BE2C (cell line): ENCODE measurements at regions not wholly inside any gene's neighbourhood (a gene's known extent, or its start where the extent isn't known, plus 50 kb on each side); places are given as distances from the start of the nearest gene placed in this dataset.

ENCODE experiments used
- DNase-seq: peaks from one replicate; pipeline ENCODE4 v3.0.0-alpha.2; 2020
- H3K27me3 ChIP-seq: fragments of 250-450 bp; sonication (Bioruptor Pico); 2 replicates; pipeline ENCODE4 v1.5.1; 2020; ENCODE audit warnings: mild to moderate bottlenecking
- H3K36me3 ChIP-seq: fragments of 250-450 bp; sonication (Bioruptor Pico); 2 replicates; pipeline ENCODE4 v1.5.1; 2020; ENCODE audit warnings: mild to moderate bottlenecking
- H3K4me1 ChIP-seq: fragments of 250-450 bp; sonication (Bioruptor Pico); 2 replicates; pipeline ENCODE4 v1.5.1; 2020
- H3K4me3 ChIP-seq: 2 replicates; pipeline ENCODE4 v1.5.1; 2011; ENCODE audit warnings: low read depth, low read length
- H3K9me3 ChIP-seq: fragments of 250-450 bp; sonication (Bioruptor Pico); 2 replicates; pipeline ENCODE4 v1.5.1; 2020
- TF ChIP-seq, protein P1 (sequence below): IDR thresholded peaks from 2 replicates; pipeline ENCODE4 v1.5.1; 2012; ENCODE audit warnings: mild to moderate bottlenecking, low read depth, low read length

- Histone ChIP-seq H3K36me3 (no peaks in the 10 kb centered on the region), H3K27me3 (no peaks in the 10 kb centered on the region), H3K4me1 (no peaks in the 10 kb centered on the region), H3K4me3 (no peak overlapping the region), H3K9me3 (no peaks in the 10 kb centered on the region)
- TF ChIP-seq, protein P1, sequence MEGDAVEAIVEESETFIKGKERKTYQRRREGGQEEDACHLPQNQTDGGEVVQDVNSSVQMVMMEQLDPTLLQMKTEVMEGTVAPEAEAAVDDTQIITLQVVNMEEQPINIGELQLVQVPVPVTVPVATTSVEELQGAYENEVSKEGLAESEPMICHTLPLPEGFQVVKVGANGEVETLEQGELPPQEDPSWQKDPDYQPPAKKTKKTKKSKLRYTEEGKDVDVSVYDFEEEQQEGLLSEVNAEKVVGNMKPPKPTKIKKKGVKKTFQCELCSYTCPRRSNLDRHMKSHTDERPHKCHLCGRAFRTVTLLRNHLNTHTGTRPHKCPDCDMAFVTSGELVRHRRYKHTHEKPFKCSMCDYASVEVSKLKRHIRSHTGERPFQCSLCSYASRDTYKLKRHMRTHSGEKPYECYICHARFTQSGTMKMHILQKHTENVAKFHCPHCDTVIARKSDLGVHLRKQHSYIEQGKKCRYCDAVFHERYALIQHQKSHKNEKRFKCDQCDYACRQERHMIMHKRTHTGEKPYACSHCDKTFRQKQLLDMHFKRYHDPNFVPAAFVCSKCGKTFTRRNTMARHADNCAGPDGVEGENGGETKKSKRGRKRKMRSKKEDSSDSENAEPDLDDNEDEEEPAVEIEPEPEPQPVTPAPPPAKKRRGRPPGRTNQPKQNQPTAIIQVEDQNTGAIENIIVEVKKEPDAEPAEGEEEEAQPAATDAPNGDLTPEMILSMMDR: no peak
- no peak for DNase-seq
Observed at GRCh38 chr9:75612205-75612604, 278.3 kb upstream of the PCSK5 start.

DNA sequence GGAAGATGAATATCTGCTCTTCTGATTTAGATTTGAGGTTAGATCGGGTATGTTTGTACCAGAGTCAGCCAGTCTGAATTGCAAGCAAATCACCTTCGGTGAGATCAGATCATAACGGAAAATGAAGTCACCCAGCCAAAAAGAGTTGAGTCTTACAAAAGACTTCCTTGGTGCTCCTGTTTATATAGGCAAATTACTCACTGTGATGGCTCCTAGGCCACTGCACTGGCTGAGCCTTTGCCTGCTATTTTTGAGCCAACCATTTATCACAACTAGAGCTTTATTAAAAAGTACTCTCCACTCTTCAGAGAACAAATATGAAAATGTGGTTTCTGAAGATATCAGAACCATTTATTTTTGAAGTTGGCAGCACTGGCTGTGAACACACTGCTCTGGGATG lies 277.7 kb upstream of the PCSK5 start:
- H3K4me1 ChIP-seq: no peaks in the 10 kb centered on the region
- no peak for DNase-seq
- TF ChIP-seq, protein P1: no peak
- no peaks in the 10 kb centered on the region for H3K9me3 ChIP-seq
- H3K36me3 ChIP-seq: no peaks in the 10 kb centered on the region
- H3K27me3 ChIP-seq: no peaks in the 10 kb centered on the region
- no peak overlapping the region for H3K4me3 ChIP-seq

DNA sequence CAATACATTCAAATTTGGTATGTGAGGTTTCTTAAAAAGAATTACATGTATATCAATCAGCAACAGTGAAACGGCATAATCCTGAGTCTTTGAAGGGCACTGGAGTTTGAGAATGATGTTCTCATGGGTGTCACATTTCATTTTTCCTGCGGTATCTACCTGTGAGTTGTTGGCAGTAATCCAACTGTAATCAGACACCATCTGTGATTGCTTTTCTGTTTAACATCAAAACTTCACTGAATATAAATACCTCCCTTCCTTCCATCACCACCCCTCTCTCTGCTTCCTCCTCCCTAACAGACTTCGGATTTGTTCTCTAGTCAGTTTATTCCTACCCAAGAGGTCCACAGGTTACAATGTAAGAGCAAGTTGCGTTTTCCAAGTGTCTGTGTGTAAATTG lies 275.2 kb upstream of the PCSK5 start:
- no peak for DNase-seq
- H3K4me1 ChIP-seq: no peaks in the 10 kb centered on the region
- no peak overlapping the region for H3K4me3 ChIP-seq
- H3K36me3 ChIP-seq: no peaks in the 10 kb centered on the region
- TF ChIP-seq, protein P1: no peak
- no peaks in the 10 kb centered on the region for H3K9me3 ChIP-seq
- H3K27me3 ChIP-seq: no peaks in the 10 kb centered on the region

DNA sequence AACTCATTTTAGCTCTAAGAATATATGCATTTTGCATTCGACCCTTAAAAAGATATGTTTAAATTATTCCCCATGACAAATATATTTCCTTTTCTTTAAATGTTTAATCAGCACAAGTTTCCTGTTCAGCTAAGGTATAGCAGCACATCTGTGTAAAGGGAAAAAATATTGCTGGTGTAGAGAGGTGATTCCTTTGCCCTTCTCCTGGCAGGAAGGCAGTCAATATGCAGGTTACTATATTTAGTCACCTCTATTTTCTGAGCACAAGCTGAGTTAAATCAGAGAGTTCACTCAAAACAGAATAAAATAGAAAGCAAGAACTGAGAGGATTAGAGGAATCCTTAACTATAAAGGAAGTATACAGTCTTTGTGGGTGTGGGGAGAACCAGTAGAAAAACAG lies 274.4 kb upstream of the PCSK5 start:
- TF ChIP-seq, protein P1: no peak
- Histone ChIP-seq H3K27me3 (no peaks in the 10 kb centered on the region), H3K36me3 (no peaks in the 10 kb centered on the region), H3K4me3 (no peak overlapping the region), H3K4me1 (no peaks in the 10 kb centered on the region), H3K9me3 (no peaks in the 10 kb centered on the region)
- DNase-seq: no peak

DNA sequence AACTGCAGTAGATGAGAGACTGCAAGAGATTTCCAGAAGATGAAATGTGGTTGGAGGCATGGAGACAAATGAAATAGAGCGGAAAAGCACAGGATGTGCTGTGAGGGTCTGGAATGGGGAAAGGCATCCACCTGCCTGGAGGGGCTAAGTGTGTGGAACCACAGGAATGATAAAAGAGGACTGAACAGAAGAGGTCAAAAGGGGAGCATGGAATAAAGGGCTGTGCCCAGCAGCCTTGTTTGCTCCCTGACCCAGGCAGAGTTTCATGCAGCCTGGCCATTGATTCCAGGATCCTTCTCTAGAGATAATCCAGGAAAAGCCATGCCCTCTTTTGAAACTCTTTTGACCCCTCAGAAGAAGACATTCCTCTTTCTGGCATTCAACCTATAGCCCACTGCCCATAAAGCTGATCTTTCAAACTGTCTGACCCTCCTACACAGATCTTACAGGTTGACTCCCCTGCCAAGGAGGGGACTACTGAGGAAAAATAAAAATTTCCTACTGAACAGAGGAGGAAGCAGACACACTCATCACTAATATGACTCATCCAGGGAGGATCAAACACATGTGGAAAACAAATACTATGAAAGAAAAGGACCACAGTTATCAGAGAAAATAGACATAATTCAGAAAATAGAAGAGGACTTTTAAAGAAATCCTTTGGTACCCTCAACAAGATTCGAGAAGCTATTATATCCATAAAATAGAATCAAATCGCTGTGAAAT lies 273.5 kb upstream of the PCSK5 start:
- H3K27me3 ChIP-seq: no peaks in the 10 kb centered on the region
- TF ChIP-seq, protein P1: no peak
- DNase-seq: no peak
- no peaks in the 10 kb centered on the region for H3K9me3 ChIP-seq
- H3K4me3 ChIP-seq: no peak overlapping the region
- no peaks in the 10 kb centered on the region for H3K4me1 ChIP-seq
- no peaks in the 10 kb centered on the region for H3K36me3 ChIP-seq

- TF ChIP-seq, protein P1: no peak
- Histone ChIP-seq H3K9me3 (no peaks in the 10 kb centered on the region; the same call in 1 of the 2 replicates), H3K4me1 (no peaks in the 10 kb centered on the region), H3K27me3 (no peaks in the 10 kb centered on the region), H3K36me3 (no peaks in the 10 kb centered on the region), H3K4me3 (no peak overlapping the region)
- no peak for DNase-seq
Observed at GRCh38 chr9:75623462-75623861, 267.0 kb upstream of the PCSK5 start.
